ENCODE measurements at regions not wholly inside any gene's neighbourhood (a gene's known extent, or its start where the extent isn't known, plus 50 kb on each side); places are given as distances from the start of the nearest gene placed in this dataset.

GRCh38 chr1:218101409-218101808 is 183.7 kb upstream of the RRP15 start:
- H3K79me2 ChIP-seq (ENCODE audit: control insufficient read depth, insufficient read depth, low read length), result no peaks in the 10 kb centered on the region
- no peak overlapping the region for H3K27ac ChIP-seq (ENCODE audit: extremely low read depth, low read depth, low read length)
- DNase-seq (ENCODE audit: extremely low read depth in 1 of 4, low spot score in 3 of 4), result no peak
- no peaks in the 10 kb centered on the region for H3K27me3 ChIP-seq (ENCODE audit: control insufficient read depth in 2 of 2, insufficient read depth in 2 of 2, low read length in 2 of 2)
- H3K4me2 ChIP-seq (ENCODE audit: insufficient read depth, low read length), result no peak overlapping the region
- no peak overlapping the region for H2AFZ ChIP-seq (ENCODE audit: low read depth, low read length)
- in situ Hi-C loops (cut with MboI), result no loop called here
- H3K4me3 ChIP-seq, result no peak overlapping the region
- no peak overlapping the region for H3K9ac ChIP-seq (ENCODE audit: insufficient read depth in 1 of 2, low read depth in 2 of 2, low read length in 2 of 2)
- CTCF ChIA-PET (ENCODE audit: low intra/inter-chr PET ratio), result no interaction called here
- FAIRE-seq, result no peak
- H3K4me1 ChIP-seq (replicated peaks in 1 of 2; ENCODE audit: control insufficient read depth in 2 of 2, insufficient read depth in 2 of 2, low read length in 2 of 2), result no peaks in the 10 kb centered on the region
- H3K36me3 ChIP-seq (ENCODE audit: control insufficient read depth, insufficient read depth, low read length), result no peaks in the 10 kb centered on the region
- intact Hi-C loops (cut with micrococcal nuclease), result no loop called here
- BruUV-seq (replicated peaks), result no TSS peak
- H4K20me1 ChIP-seq (replicated peaks; ENCODE audit: control insufficient read depth, insufficient read depth, low read length), result no peaks in the 10 kb centered on the region
- POLR2A ChIA-PET, result no interaction called here
- H3K9me3 ChIP-seq (replicated peaks; ENCODE audit: control insufficient read depth, insufficient read depth, low read depth, low read length), result no peaks in the 10 kb centered on the region
- ATAC-seq, result no peak
- no peaks in the 10 kb centered on the region for H3K9me1 ChIP-seq (ENCODE audit: control insufficient read depth, insufficient read depth, low read length)
- 0% methylated on average over 2 of the region's 2 CpGs for WGBS (ENCODE audit: insufficient coverage, low coverage, missing lambda C conversion rate)
- TF ChIP-seq ZNF707 (CRISPR knock-in tag; conservative IDR thresholded peaks at IDR 0.05), result no peak
- TF ChIP-seq ID3 (CRISPR knock-in tag; IDR thresholded peaks at IDR 0.05), result no peak
- no peak for TF ChIP-seq ID3 (tag; IDR thresholded peaks at IDR 0.05)
- TF ChIP-seq ZZZ3 (IDR thresholded peaks at IDR 0.05), result no peak
- TF ChIP-seq ZNF76 (CRISPR knock-in tag; IDR thresholded peaks at IDR 0.05; ENCODE audit: borderline replicate concordance), result no peak
- TF ChIP-seq, protein P1, sequence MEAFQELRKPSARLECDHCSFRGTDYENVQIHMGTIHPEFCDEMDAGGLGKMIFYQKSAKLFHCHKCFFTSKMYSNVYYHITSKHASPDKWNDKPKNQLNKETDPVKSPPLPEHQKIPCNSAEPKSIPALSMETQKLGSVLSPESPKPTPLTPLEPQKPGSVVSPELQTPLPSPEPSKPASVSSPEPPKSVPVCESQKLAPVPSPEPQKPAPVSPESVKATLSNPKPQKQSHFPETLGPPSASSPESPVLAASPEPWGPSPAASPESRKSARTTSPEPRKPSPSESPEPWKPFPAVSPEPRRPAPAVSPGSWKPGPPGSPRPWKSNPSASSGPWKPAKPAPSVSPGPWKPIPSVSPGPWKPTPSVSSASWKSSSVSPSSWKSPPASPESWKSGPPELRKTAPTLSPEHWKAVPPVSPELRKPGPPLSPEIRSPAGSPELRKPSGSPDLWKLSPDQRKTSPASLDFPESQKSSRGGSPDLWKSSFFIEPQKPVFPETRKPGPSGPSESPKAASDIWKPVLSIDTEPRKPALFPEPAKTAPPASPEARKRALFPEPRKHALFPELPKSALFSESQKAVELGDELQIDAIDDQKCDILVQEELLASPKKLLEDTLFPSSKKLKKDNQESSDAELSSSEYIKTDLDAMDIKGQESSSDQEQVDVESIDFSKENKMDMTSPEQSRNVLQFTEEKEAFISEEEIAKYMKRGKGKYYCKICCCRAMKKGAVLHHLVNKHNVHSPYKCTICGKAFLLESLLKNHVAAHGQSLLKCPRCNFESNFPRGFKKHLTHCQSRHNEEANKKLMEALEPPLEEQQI (IDR thresholded peaks at IDR 0.05), result no peak
- TF ChIP-seq, protein P2, sequence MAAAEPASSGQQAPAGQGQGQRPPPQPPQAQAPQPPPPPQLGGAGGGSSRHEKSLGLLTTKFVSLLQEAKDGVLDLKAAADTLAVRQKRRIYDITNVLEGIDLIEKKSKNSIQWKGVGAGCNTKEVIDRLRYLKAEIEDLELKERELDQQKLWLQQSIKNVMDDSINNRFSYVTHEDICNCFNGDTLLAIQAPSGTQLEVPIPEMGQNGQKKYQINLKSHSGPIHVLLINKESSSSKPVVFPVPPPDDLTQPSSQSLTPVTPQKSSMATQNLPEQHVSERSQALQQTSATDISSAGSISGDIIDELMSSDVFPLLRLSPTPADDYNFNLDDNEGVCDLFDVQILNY (CRISPR knock-in tag; IDR thresholded peaks at IDR 0.05), result no peak
- no peak for TF ChIP-seq ZNF41 (CRISPR knock-in tag; conservative IDR thresholded peaks at IDR 0.05)
- no peak for TF ChIP-seq MITF (IDR thresholded peaks at IDR 0.05)
- no peak for TF ChIP-seq YY1 (IDR thresholded peaks at IDR 0.05; ENCODE audit: borderline replicate concordance in 1 of 3, control insufficient read depth in 1 of 3, extremely low read depth in 1 of 3, insufficient read depth in 3 of 3, insufficient read length in 1 of 3, insufficient replicate concordance in 2 of 3, low read depth in 1 of 3, low read length in 2 of 3)
- TF ChIP-seq, protein P3, sequence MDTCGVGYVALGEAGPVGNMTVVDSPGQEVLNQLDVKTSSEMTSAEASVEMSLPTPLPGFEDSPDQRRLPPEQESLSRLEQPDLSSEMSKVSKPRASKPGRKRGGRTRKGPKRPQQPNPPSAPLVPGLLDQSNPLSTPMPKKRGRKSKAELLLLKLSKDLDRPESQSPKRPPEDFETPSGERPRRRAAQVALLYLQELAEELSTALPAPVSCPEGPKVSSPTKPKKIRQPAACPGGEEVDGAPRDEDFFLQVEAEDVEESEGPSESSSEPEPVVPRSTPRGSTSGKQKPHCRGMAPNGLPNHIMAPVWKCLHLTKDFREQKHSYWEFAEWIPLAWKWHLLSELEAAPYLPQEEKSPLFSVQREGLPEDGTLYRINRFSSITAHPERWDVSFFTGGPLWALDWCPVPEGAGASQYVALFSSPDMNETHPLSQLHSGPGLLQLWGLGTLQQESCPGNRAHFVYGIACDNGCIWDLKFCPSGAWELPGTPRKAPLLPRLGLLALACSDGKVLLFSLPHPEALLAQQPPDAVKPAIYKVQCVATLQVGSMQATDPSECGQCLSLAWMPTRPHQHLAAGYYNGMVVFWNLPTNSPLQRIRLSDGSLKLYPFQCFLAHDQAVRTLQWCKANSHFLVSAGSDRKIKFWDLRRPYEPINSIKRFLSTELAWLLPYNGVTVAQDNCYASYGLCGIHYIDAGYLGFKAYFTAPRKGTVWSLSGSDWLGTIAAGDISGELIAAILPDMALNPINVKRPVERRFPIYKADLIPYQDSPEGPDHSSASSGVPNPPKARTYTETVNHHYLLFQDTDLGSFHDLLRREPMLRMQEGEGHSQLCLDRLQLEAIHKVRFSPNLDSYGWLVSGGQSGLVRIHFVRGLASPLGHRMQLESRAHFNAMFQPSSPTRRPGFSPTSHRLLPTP (IDR thresholded peaks at IDR 0.05; ENCODE audit: borderline replicate concordance, extremely low read depth, insufficient read length), result no peak
- no peak for TF ChIP-seq ARID3A (IDR thresholded peaks at IDR 0.05; ENCODE audit: borderline replicate concordance, low read depth, low read length)

All from K562 (cell line).